Psoas muscle (tissue), 7 donors: ENCODE measurements at regions not wholly inside any gene's neighbourhood (a gene's known extent, or its start where the extent isn't known, plus 50 kb on each side); places are given as distances from the start of the nearest gene placed in this dataset.

Source experiments
- ATAC-seq, 4 donors: fragments of 200-7000 bp; cut with Tn5 transposase; one replicate each; pipeline ENCODE4 v1.9.1; 2020; ENCODE audit warnings: moderate library complexity in 3 of 4, mild to moderate bottlenecking in 2 of 4
- DNase-seq, 2 donors: peaks; one replicate each; pipeline ENCODE4 v3.0.0-alpha.2; 2020
- H3K27ac ChIP-seq: fragments of 200-600 bp; one replicate; pipeline ENCODE4 v1.8.0; 2022
- H3K27me3 ChIP-seq, 3 donors: fragments of 200-600 bp in 1 of 3; one replicate each; pipeline versions ENCODE4 v1.6.1 to v1.8.0; 2013 to 2022; ENCODE audit warnings: low read length in 2 of 3, mild to moderate bottlenecking in 2 of 3, moderate library complexity in 1 of 3; ENCODE audit not compliant: insufficient read depth in 3 of 3
- H3K36me3 ChIP-seq, 2 donors: fragments of 200-600 bp in 1 of 2; one replicate each; pipeline versions ENCODE4 v1.6.1 to v1.8.0; 2013 to 2022; ENCODE audit warnings: low read depth in 1 of 2, mild to moderate bottlenecking in 1 of 2, moderate library complexity in 1 of 2; ENCODE audit not compliant: insufficient read depth in 1 of 2
- H3K4me1 ChIP-seq: fragments of 200-600 bp; one replicate; pipeline ENCODE4 v1.8.0; 2022
- H3K4me3 ChIP-seq: fragments of 200-600 bp; one replicate; pipeline ENCODE4 v1.8.0; 2022; ENCODE audit warnings: mild to moderate bottlenecking
- H3K9me3 ChIP-seq: fragments of 200-600 bp; one replicate; pipeline ENCODE4 v1.8.0; 2022
- CTCF ChIP-seq: fragments of 200-600 bp; IDR thresholded peaks from one replicate; pipeline ENCODE4 v1.8.0; 2022; ENCODE audit warnings: antibody characterized with exemption
- WGBS, 3 donors: extraction: QIAGEN DNeasy Blood & Tissue Kit; methylation state at CpG; one replicate each; pipeline versions ENCODE4 v1.1.6 to v1.1.7; 2013; 5-methylcytosine and 5-hydroxymethylcytosine counted together
- intact Hi-C, 2 donors: fragments of 100-400 bp; cut with DNase I; formaldehyde crosslinking; loops; one replicate each; pipeline versions ENCODE4 v1.11.0 to v1.14.2; 2022
- donor health status: healthy with polysubstance abuse.
- donor health status: DM: no; HTN: no; CAD: no; lungs with moderate emphysema.
- donor health status: Bipolar disorder and iron deficiency.
- donor health status: healthy.
- donor health status: DM: yes; HTN: yes; CAD: no.
- donor health status: DM: no; HTN: no; CAD: no.
- donor health status: DM: yes; HTN: yes; CAD: no.

GRCh38 chr6:169384291-169384690, 130.6 kb upstream of the THBS2 start:
- no peak overlapping the region for H3K4me3 ChIP-seq
- no peak for TF ChIP-seq CTCF
- 75 to 81% (median 76%) methylated on average over 7 of the region's 7 CpGs for WGBS, 3 donors
- peaks cover 0 to 10% (median 0%) of the 10 kb centered on the region in 3 donors for H3K27me3 ChIP-seq
- H3K36me3 ChIP-seq = no peaks in the 10 kb centered on the region
- no peaks in the 10 kb centered on the region for H3K9me3 ChIP-seq
- intact Hi-C loops = no loop called here
- H3K27ac ChIP-seq = no peak overlapping the region
- H3K4me1 ChIP-seq = no peaks in the 10 kb centered on the region
- DNase-seq (no peak), ATAC-seq (no peak)

GRCh38 chr6:169383265-169383664, 129.6 kb upstream of the THBS2 start:
- Histone ChIP-seq H3K27me3 (peaks cover 0 to 19% (median 0%) of the 10 kb centered on the region in 3 donors), H3K4me3 (no peak overlapping the region), H3K27ac (no peak overlapping the region), H3K9me3 (no peaks in the 10 kb centered on the region), H3K36me3 (no peaks in the 10 kb centered on the region), H3K4me1 (no peaks in the 10 kb centered on the region)
- ATAC-seq = no peak
- DNase-seq = no peak
- intact Hi-C loops = no loop called here
- no peak for TF ChIP-seq CTCF
- WGBS, 3 donors = 49 to 73% (median 57%) methylated on average over 6 of the region's 6 CpGs

GRCh38 chr6:169382735-169383134, 129.1 kb upstream of the THBS2 start:
- Histone ChIP-seq H3K4me3 (no peak overlapping the region), H3K4me1 (no peaks in the 10 kb centered on the region), H3K27me3 (peaks cover 0 to 24% (median 2%) of the 10 kb centered on the region in 3 donors), H3K9me3 (no peaks in the 10 kb centered on the region), H3K27ac (no peak overlapping the region), H3K36me3 (no peaks in the 10 kb centered on the region)
- 80 to 91% (median 89%) methylated on average over 1 of the region's 1 CpG for WGBS, 3 donors
- ATAC-seq (no peak), DNase-seq (no peak)
- TF ChIP-seq CTCF = no peak
- intact Hi-C loops = no loop called here

GRCh38 chr6:169381988-169382387, 128.3 kb upstream of the THBS2 start:
- no peak for TF ChIP-seq CTCF
- DNase-seq = no peak
- peaks cover 0 to 26% (median 3%) of the 10 kb centered on the region in 3 donors for H3K27me3 ChIP-seq
- intact Hi-C loops = no loop called here
- no peak overlapping the region for H3K27ac ChIP-seq
- H3K9me3 ChIP-seq = no peaks in the 10 kb centered on the region
- H3K36me3 ChIP-seq = no peaks in the 10 kb centered on the region
- 65 to 73% (median 66%) methylated on average over 6 of the region's 6 CpGs for WGBS, 3 donors
- no peak overlapping the region for H3K4me3 ChIP-seq
- ATAC-seq = no peak
- H3K4me1 ChIP-seq = no peaks in the 10 kb centered on the region

- no peaks in the 10 kb centered on the region for H3K4me1 ChIP-seq
- no peaks in the 10 kb centered on the region for H3K9me3 ChIP-seq
- TF ChIP-seq CTCF = no peak
- ATAC-seq = no peak
- DNase-seq = no peak
- WGBS, 3 donors = 62 to 69% (median 69%) methylated on average over 8 of the region's 8 CpGs
- peaks cover 0 to 35% (median 3%) of the 10 kb centered on the region in 3 donors for H3K27me3 ChIP-seq
- no peaks in the 10 kb centered on the region for H3K36me3 ChIP-seq
- intact Hi-C loops = no loop called here
- H3K4me3 ChIP-seq = no peak overlapping the region
- H3K27ac ChIP-seq = no peak overlapping the region
Measured at GRCh38 chr6:169380493-169380892, 126.8 kb upstream of the THBS2 start.
